ENCODE measurements at regions not wholly inside any gene's neighbourhood (a gene's known extent, or its start where the extent isn't known, plus 50 kb on each side); places are given as distances from the start of the nearest gene placed in this dataset.

DNA sequence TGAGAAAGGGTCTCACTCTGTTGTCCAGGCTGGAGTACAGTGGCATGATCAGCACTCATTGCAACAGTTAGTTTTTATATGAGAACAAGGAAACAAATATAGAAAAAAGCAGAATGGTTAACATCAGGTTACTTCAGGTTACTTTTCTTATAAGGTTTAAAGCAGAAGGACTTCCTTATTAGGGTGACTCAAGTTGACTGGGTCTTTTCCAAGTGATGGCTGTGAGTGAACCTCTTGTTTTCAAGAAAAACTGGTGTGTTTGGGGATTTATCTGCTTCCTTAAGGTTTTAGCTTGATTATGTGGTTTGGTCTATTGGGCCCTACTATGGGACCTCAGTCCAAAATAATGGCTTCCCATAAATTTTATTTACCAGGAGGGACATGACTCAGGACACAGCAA, 99.2 kb downstream of the ARRDC3 start:
- DNase-seq (ENCODE audit: low read depth), result peak; percentile 96

DNA sequence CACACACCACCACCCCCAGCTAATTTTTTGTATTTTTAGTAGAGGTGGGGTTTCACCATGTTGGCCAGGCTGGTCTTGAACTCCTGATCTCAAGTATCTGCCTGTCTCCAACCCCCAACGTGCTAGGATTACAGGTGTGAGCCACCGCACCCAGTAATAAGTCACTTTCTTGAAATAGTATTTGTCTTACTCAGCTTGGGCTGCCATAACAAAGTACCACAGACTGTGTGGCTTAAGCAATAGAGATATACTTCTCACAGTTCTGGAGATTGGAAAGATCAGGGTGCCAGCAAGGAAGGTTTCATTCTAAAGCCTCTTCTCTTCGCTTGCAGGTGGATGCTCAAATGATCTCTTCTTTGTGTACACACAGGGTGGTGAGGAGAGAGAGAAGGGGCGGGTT, 99.8 kb downstream of the ARRDC3 start:
- peak; percentile 67 for DNase-seq (ENCODE audit: low read depth)

DNA sequence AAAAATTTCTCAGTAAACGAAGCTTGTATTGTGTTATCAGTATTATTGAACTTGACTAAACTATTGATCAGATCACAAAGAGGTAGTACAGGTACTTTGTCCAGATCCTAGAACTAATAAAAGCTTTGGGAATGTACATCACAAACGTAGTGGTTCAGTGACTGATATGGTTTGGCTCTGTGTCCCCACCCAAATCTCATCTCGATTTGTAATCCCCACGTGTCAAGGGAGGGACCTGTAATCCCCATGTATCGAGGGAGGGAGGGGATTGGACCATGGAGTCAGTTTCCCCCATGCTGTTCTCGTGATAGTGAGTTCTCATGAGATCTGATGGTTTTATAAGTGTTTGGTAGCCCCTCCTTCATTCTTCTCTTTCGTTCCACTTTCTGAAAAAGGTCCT, 100.9 kb downstream of the ARRDC3 start:
- DNase-seq (ENCODE audit: low read depth), result no peak

DNA sequence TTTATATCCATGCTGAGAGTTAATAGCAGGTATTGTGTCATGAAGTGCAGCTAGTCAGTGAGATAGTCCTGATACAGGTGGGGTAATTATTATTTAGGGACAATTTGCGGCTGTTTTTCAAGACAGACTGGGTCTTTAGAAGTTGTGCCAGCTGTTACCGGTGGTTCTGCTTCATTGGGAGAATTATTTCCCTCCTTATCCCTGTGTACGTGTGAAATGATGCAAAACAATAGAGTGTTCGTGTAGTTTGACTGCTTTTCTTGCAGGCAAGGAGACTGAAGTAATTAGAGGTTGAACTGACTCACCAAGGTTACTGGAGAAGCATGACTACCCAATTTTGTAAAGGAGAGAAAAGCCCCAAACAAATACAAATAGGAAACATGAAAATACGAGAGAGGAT, 101.7 kb downstream of the ARRDC3 start:
- DNase-seq (ENCODE audit: low read depth), result peak; percentile 100

DNA sequence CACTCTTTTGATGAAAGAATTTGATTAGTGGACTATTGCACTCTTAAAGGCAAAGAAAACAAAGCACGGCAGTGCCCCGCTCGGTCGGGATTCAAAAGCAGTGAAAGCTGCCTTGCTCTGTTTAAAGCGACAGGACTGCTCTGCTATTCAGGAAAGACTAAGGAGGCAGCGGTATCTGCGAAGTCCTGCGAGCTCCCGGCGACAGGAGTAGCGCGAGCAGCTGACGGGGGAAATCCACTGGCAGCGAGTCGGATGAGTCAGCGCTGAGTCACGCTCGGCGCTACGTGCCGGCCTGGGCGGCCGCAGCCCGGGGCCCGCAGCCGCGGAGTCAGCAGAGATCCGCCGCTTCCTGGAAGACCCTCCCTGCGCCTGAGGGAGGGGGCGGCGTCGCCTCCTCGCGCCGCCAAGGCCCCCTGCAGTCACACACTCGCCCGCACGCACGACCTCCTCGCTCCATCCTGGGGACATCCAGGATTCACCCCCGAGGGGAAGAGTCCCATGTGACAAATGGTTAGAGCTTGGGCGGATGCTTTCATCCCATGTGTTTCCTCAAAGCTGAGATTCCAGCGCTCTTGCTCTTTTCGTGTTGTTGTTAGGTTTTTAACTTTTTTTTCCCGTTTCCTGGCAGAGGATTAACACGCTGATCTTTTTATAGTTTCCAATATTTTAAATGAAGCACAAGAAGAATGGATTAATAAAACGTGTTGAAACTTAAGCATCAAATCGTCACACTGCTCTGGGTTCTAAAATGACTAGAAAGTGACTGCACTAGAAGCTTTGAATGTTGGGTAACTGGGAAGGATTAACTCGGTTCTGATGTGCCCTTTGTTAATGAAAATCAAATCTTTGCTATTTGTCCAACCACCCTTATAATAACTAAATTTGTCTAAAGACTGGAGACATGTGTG, 102.5 kb downstream of the ARRDC3 start:
- peak; percentile 96 for DNase-seq (ENCODE audit: low read depth)

DNA sequence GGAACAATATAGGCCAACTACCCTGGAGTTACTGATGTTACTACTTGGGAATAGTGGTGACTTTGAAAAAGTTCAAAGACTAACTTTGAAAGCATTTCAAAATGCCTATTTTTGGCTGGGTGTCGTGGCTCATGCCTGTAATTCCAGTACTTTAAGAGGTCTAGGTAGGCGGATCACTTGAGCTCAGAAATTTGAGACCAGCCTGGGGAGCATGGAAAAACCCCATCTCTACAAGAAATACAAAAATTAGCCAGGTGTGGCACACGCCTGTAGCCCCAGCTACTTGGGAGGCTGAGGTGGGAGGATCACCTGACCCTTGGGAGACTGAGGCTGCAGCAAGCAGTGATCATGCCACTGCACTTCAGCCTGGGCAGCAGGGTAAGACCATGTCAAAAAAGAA, 105.3 kb downstream of the ARRDC3 start:
- DNase-seq (ENCODE audit: low read depth), result no peak

DNA sequence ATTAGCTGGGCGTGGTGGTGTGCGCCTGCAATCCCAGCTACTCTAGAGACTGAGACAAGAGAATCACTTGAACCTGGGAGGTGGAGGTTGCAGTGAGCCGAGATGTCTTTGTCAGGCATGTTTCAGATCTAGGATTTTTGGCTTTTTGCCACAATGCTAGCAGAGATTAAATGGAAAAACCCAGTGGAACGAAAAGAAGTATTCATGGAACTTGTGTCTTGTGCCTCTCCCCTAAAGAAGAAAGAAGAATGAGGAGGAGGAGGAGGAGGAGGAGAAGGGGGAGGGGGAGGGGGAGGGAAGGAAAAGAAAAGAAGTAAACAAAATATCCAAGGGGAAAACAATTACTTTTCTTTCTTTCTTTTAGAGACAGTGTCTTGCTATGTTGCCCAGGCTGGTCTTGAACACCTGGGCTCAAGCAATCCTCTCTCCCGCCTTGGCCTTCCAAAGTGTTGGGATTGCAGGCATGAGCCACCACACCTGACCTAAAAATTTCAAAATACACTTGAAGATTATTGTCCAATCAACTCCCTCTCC, 106.0 kb downstream of the ARRDC3 start:
- peak; percentile 54 for DNase-seq (ENCODE audit: low read depth)

DNA sequence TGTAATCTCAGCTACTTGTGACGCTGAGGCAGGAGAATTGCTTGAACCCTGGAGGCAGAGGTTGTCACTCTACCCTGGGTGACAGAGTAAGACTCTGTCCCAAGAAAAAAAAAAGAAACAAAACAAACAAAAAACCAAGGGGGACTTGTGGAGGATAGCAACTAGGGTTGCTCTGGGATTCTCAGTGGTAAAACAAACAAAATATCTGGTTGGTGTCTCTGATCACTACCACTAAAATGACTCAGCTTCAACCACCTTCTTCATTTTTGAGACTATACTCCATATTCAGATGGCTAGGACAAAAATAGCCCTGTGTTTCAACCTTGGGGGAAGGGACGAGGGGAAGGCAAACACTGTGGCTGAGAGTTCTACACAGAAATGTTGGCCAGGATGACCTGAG, 110.3 kb downstream of the ARRDC3 start:
- DNase-seq (ENCODE audit: low read depth), result peak; percentile 61

DNA sequence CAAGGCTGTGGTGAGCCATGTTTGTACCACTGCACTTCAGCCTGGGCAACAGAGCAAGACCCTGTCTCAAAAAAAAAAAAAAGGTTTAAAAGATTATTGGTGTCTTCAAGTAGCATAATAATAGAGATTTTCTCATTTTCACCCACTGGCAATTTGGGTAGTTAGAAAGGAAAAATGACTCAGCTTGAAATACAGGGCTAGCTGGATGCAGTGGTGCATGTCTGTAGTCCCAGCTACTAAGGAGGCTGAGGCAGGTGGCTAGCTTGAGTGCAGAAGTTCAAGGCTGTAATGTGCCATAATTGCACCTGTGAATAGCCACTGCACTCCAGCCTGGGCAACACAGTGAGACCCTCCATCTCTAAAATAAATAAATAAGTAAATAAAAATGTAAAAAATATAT, 111.1 kb downstream of the ARRDC3 start:
- DNase-seq (ENCODE audit: low read depth), result peak; percentile 64

DNA sequence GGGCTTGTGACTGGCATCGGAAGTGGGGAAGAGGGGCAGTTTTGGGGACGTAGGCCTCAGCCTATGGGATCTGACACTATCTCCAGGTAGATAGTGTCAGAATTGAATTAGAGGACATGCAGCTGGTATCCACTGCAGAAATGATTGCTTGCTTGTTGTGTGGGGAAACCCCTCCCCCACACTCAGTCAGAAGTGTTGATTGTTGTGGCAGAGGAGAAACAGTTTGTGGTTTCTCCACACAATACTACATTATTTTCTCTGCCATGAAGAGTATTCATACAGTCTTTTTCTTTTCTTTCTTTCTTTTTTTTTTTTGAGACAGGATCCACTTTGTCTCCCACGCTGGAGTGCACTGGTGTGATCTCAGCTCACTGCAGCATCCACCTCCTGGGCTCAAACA, 113.9 kb downstream of the ARRDC3 start:
- peak; percentile 42 for DNase-seq (ENCODE audit: low read depth)

DNA sequence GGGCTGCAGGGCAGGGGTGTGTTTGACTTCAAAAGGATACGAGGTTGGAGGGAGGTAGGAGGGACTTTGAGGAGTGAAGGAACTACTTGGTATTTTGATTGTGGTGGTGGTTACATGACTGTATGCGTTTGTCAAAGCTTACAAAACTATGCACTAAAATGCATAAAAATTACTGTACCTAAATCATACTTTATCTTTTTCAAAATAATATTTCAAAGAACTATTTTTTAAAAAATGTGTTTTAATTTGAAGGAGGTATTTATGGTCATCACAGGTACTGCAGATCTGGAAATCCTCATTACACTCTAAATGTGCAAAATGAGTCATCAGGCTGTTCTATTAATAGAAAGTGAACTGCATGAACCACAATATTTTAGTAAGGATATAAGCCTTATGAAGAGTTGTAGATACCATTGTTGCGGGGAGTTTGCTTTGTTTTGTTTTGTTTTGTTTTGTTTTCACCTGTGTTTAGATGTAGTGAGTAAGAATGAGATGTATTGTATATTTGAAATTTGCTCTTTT, 116.9 kb downstream of the ARRDC3 start:
- DNase-seq (ENCODE audit: low read depth), result peak; percentile 80

DNA sequence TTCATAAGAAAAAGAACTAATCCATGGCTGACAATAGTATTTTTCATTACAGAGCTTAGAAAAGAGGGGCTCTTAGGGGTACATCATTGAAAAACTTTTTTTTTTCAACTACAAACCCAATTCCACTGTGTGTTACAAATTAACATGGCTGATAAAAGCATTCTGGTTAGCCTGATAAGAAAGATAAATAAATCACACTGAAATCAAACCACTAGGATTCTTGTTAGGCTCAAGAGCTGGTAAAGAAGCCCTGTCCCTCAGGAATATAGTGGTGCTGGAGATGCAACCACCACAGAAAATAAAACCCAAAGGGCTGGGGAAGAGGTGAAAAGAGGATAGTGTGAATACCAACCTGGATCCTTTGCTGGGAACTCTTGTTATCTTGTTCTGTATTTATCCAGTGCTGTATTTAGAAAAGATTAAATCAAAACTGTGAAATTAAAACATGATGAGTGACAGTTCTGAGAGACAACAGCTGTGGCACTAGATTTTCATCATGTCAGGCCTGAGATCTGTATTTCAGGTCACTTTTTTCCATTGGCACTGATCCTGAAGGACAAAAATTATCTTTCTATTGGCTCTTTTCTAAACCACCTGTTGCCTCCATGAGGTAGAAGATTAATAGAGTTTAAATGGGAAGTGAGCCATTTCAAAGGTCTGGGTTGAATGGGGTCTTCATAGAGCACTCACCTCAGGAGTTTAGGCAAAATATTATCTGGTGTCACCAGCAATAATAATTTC, 118.6 kb downstream of the ARRDC3 start:
- no peak for DNase-seq (ENCODE audit: low read depth)

DNA sequence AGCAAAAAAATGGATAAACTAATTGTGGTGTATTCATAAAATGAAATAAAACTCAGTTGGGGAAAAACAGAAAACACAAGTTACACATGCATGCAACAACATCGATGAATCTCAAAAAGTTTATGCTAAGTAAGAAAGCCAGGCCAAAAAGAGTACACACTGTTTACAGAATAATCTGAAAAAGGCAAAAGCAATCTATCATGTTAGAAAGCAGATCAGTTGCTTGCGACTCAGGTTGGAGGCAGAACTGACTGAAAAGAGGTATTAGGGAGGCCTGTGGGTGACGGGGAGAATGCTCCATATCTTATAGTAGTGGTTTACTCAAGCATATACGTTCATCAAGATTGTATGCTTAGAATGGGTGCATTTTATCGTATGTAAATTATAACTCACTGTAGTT, 119.2 kb downstream of the ARRDC3 start:
- DNase-seq (ENCODE audit: low read depth), result no peak

DNA sequence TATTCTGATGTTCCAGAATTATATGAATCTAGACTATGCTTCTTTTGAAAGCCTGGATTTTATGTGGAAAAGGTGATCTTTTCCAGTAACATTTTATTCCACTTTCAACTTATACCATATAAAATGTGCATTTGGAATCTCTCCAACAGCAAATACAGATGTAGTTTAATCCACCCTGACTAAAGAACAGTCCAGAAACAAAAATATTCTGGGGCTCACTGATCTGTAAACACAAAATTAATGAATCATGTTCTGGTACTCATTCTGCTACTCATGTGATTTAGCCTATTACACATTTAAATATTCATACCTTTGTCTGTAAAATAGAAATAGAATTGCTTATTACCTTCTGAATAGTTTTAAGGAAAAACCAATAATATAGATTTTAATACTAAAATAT, 125.8 kb downstream of the ARRDC3 start:
- peak; percentile 56 for DNase-seq (ENCODE audit: low read depth)

DNA sequence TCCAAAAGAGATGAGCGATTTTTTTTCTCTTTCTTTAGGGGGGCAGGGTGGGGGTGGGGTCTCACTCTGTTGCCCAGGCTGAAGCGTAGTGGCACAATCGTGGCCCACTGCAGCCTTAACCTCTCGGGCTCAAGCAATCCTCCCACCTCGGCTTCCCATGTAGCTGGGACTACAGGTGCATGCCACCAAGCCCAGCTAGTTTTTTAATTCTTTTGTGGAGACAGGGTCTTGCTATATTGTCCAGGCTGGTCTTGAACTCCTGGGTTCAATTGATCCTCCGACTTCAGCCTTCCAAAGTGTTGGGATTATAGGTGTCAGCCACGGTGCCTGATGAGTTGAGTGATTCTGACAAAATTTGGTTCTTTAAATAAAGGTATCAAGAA, 127.0 kb downstream of the ARRDC3 start:
- DNase-seq (ENCODE audit: low read depth), result no peak

DNA sequence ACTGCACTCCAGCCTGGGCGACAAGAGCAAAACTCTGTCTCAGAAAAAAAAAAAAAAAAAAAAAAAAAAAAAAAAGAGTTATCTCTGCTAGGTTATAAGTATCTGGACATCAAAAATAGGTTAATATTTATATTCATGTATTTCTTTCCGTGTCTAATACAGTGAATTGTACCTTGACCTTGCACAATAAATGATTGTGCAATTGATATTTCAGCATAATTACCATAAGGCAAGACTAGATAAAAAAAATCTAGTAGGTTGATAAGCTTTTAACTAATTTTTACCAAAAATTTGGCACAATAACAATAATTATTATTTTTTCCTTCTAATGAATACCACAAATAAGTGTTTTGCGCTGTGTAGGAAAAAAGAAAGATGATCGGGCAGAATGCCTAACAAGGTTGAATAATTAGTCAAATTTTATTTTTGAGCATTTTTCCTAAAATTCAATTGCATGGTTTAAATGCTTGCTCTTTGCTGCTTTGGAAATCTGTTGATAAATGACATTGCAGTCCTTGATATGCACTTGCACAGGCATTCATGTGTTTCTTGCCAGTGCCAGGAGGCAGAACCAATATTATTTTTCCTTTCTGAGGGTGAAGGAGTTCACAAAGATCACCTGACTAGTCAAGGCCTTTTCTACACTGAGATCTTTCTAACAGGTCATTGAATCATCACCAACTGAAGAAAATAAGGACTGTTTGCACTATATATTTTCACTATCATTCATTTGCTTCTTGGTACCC, 127.5 kb downstream of the ARRDC3 start:
- DNase-seq (ENCODE audit: low read depth), result no peak

DNA sequence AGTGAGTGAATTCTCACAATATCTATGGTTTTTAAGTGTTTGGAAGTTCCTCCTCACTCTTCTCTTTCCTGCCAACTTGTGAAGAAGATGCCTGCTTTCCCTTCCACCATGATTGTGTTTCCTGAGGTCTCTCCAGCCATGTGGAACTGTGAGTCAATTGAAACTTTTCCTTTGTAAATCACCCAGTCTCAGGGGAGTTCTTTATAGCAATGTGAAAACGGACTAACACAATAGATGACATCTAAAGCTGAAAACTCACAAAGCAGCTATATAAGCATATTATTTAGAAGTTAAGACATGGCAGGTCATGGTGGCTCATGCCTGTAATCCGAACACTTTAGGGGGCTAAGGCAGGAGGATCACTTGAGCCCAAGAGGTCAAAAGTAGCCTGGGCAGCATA, 130.2 kb downstream of the ARRDC3 start:
- peak; percentile 43 for DNase-seq (ENCODE audit: low read depth)

DNA sequence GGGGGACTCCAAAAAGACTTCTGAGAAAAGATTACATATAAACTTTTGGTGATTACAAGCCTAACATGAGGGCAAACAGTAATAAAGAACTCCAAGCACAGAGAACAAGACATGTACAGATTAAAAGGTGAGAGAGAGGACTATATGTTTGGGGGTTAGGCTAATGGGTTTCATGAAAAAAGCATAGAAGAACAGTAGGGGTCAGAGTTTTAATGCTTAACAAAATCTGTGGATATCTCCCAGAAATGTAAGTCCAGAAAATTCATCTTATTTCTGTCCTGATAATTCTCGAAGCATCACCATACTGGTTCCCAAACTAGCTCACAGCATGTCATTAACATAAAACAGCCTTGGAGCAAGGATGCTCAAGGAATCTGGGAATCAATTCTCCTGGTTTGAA, 137.2 kb downstream of the ARRDC3 start:
- no peak for DNase-seq (ENCODE audit: low read depth)

DNA sequence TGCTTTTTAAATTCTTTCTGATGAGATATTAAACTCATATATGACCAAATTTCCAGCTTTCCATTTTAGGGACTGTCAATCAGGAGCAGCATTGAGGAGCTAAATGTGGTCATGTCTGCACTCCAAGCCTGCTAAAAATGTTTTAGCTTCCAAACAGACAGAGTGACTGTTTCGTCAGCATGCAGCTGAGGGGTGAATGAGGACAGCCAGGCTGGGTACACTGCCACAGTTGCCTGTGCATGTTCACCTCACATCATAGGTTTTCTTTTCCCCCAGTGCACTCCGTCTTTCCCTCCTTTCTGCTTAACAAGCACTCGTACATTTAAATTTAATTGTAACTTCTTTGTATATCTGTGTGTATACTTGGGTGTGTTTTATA, 138.1 kb downstream of the ARRDC3 start:
- DNase-seq (ENCODE audit: low read depth), result no peak

DNA sequence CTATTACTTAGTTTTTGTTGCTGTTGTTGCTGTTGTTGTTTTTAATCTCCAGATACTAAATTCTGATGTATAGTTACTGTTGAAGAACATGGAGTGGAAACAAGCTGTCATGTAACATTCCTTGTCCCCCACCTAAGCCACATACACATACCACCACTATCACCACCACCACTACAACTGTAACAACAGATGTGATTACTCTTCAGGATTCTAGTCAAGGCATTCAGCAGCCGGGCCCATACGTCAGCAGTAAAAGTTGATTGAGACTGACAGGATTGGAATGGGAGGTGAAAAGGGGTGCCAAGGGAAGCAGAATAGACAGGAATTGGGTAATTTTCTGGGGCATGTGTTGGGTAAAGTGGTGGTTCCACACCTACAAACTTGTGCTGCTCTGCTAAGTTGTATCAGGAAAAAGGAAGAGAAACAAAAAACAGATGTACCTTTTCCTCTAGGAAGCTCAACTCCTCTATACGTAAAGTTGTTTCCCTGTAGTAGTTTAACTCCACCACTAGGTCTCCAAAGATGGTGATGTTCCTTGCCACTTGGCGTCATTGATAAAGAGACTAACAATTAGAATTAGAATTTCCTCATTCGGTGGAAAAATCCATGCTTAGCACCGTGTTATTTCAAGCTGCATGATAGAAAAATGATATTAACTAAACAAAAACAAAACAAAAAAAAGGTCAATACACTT, 138.6 kb downstream of the ARRDC3 start:
- DNase-seq (ENCODE audit: low read depth), result no peak

DNA sequence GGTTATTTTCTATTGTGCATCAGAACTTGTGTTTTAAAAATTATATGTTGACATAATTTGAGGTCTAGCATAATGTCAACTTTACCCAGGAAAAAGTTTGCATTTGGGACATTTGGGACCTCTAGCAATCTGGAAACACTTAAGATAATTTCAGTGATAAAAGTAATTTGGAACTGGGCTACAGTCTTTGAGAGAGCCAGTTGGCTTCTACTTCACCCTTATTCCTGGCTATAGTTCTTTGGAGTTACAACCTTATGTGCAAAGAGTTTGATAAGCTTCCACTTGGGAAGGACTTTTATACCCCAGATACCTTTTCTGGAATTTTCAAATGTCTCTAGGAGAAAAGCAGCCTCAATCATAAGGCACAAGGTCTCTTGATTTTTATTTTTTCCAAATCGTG, 139.3 kb downstream of the ARRDC3 start:
- DNase-seq (ENCODE audit: low read depth), result no peak

Data from renal cortical epithelial cell (primary cell).